Heart left ventricle (tissue), 16 donors: ENCODE measurements at regions not wholly inside any gene's neighbourhood (a gene's known extent, or its start where the extent isn't known, plus 50 kb on each side); places are given as distances from the start of the nearest gene placed in this dataset.

ENCODE experiments used
- ATAC-seq, 4 donors: fragments of 200-7000 bp; cut with Tn5 transposase; one replicate each; pipeline ENCODE4 v1.9.1; 2020 to 2022; ENCODE audit warnings: moderate library complexity in 4 of 4, mild to moderate bottlenecking in 3 of 4, moderate number of reproducible peaks in 1 of 4
- DNase-seq, 5 donors: peaks; one replicate each; pipeline ENCODE4 v3.0.0-alpha.2; 2020
- H3K27ac ChIP-seq, 12 donors: fragments of 200-600 bp; sonication (generic) in 4 of 12; one replicate each; pipeline versions ENCODE4 v1.5.0 to v1.8.0; 2016 to 2022; ENCODE audit warnings: mild to moderate bottlenecking in 2 of 12
- H3K27me3 ChIP-seq, 9 donors: fragments of 200-600 bp; sonication (generic) in 2 of 9; one replicate each; pipeline versions ENCODE4 v1.5.1 to v1.8.0; 2016 to 2022; ENCODE audit warnings: mild to moderate bottlenecking in 3 of 9
- H3K36me3 ChIP-seq, 9 donors: fragments of 200-600 bp; sonication (generic) in 2 of 9; one replicate each; pipeline versions ENCODE4 v1.5.0 to v1.8.0; 2018 to 2022; ENCODE audit warnings: mild to moderate bottlenecking in 2 of 9
- H3K4me1 ChIP-seq, 12 donors: fragments of 200-600 bp; sonication (generic) in 4 of 12; one replicate each; pipeline versions ENCODE4 v1.5.0 to v1.8.0; 2016 to 2022; ENCODE audit warnings: mild to moderate bottlenecking in 3 of 12
- H3K4me3 ChIP-seq, 12 donors: fragments of 200-600 bp; sonication (generic) in 4 of 12; one replicate each; pipeline versions ENCODE4 v1.5.0 to v1.8.0; 2017 to 2022; ENCODE audit warnings: mild to moderate bottlenecking in 9 of 12, moderate library complexity in 4 of 12
- H3K9me3 ChIP-seq, 12 donors: fragments of 200-600 bp; sonication (generic) in 4 of 12; one replicate each; pipeline versions ENCODE4 v1.5.0 to v1.8.0; 2016 to 2022; ENCODE audit warnings: mild to moderate bottlenecking in 1 of 12
- CTCF ChIP-seq, 12 donors: fragments of 200-600 bp; sonication (generic) in 4 of 12; IDR thresholded peaks; one replicate each; pipeline versions ENCODE4 v1.5.0 to v1.8.0; 2018 to 2022; ENCODE audit warnings: antibody characterized with exemption in 12 of 12, mild to moderate bottlenecking in 5 of 12
- POLR2A ChIP-seq, 2 donors: fragments of 450-650 bp; IDR thresholded peaks; one replicate each; pipeline ENCODE4 v1.6.1; 2017; ENCODE audit warnings: antibody characterized with exemption in 2 of 2, mild to moderate bottlenecking in 2 of 2, moderate library complexity in 2 of 2
- WGBS, 4 donors: extraction: QIAGEN DNeasy Blood & Tissue Kit in 2 of 4; methylation state at CpG; one replicate each; pipeline versions ENCODE4 v1.1.5 to v1.1.7; 2013 to 2018; 5-methylcytosine and 5-hydroxymethylcytosine counted together
- intact Hi-C, 10 donors: fragments of 100-400 bp; cut with DNase I; formaldehyde crosslinking; loops; one replicate each; pipeline versions ENCODE4 v1.11.1 to v1.14.2; 2022
- donor health status: ischemic (EF 13 %, LVEDD 7.1; RV severe dilation, severe dysfunction).
- donor health status: healthy with polysubstance abuse.
- donor health status: DM: no; HTN: yes; CAD: no.
- donor health status: DM: no; HTN: no; CAD: no.
- donor health status: ischemic (EF 25% LVEDD 6.9; RV normal size, moderate dysfunction).
- donor health status: ischemic (EF 25% LVEDD 5.7; RV mildly dilated, moderate dysfunction).
- donor health status: healthy.
- donor health status: DM: yes; HTN: yes; CAD: no.
- donor health status: ischemic (EF 35%, LVEDD 5.7; RV mildly dilated, moderate dysfunction).
- donor health status: nonischemic (EF 11% LVEDD 7.7; RV severe dilation, severe dysfunction).
- donor health status: DM: yes; HTN: yes; CAD: no.
- donor health status: PGD.
- donor health status: ischemic (EF 29% LVEDD 5.4; RV normal size, mild dysfunction).
- donor health status: nonischemic (EF 23%, LVEDD 6.1; RV moderate dilation, normal function).

- Histone ChIP-seq H3K9me3 (no peaks in the 10 kb centered on the region), H3K27me3 (peaks cover 0 to 15% (median 0%) of the 10 kb centered on the region in 9 donors), H3K4me3 (no peak overlapping the region), H3K27ac (no peak overlapping the region), H3K4me1 (no peaks in the 10 kb centered on the region), H3K36me3 (no peaks in the 10 kb centered on the region)
- intact Hi-C loops: no loop called here
- ATAC-seq (no peak), DNase-seq (no peak)
- 60 to 76% (median 66%) methylated on average over 2 of the region's 2 CpGs for WGBS, 4 donors
- no peak for TF ChIP-seq CTCF (IDR thresholded peaks at IDR 0.05)
- no peak for TF ChIP-seq POLR2A (IDR thresholded peaks at IDR 0.05)
Observed at GRCh38 chr1:17967623-17968255, 139.9 kb upstream of the IGSF21 start.

DNA sequence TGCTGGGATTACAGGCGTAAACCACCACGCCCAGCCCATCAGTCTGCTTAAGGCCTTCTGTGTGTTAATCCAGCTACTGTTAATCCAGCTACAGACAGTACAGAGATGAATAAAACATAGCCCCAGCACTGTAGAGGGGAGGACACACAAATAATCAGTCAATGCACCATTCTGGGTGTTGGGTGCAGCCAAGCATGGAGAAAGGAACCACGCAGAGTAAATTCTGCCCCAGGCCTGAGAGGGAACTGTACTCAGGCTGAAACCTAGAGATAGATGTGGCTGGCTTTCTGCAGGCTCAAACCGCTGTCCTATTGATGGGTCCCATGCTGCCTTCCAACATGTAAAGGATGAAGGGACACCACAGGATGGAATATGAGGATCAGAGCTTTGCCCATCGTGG, 136.8 kb upstream of the IGSF21 start:
- Histone ChIP-seq H3K36me3 (no peaks in the 10 kb centered on the region), H3K4me3 (no peak overlapping the region), H3K4me1 (no peaks in the 10 kb centered on the region), H3K27me3 (peaks cover 0 to 36% (median 0%) of the 10 kb centered on the region in 9 donors), H3K27ac (no peak overlapping the region), H3K9me3 (no peaks in the 10 kb centered on the region)
- ATAC-seq (no peak), DNase-seq (no peak)
- TF ChIP-seq POLR2A (IDR thresholded peaks at IDR 0.05): no peak
- no peak for TF ChIP-seq CTCF (IDR thresholded peaks at IDR 0.05)
- 79 to 90% (median 86%) methylated on average over 5 of the region's 5 CpGs for WGBS, 4 donors
- intact Hi-C loops: no loop called here

GRCh38 chr1:17973694-17974093, 133.9 kb upstream of the IGSF21 start:
- H3K4me3 ChIP-seq: no peak overlapping the region
- no peaks in the 10 kb centered on the region for H3K4me1 ChIP-seq
- WGBS, 4 donors: 58 to 68% (median 61%) methylated on average over 8 of the region's 8 CpGs
- TF ChIP-seq POLR2A (IDR thresholded peaks at IDR 0.05) (no peak), CTCF (IDR thresholded peaks at IDR 0.05) (no peak)
- peaks cover 0 to 36% (median 0%) of the 10 kb centered on the region in 9 donors for H3K27me3 ChIP-seq
- DNase-seq: no peak
- H3K27ac ChIP-seq: no peak overlapping the region
- no peak for ATAC-seq
- intact Hi-C loops: no loop called here
- no peaks in the 10 kb centered on the region for H3K9me3 ChIP-seq
- H3K36me3 ChIP-seq: no peaks in the 10 kb centered on the region

DNA sequence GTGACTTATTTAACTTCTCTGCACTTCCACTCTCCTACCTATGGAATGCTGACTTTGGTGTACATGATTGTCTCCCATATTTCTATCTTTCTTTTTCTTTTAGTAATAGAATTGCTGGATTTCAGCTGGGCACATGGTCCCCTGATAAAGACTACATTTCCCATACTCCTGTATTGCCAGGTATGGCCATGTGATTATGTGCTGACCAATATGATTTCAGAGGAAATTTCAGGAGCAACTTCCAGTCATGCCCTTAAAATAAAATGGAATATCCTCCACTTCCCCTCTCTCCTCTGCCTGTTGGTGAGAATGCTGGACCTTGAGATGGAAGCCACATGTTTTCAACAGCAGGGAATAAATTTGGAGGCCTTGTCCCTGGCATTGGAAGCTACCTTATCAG, 130.7 kb upstream of the IGSF21 start:
- H3K9me3 ChIP-seq: no peaks in the 10 kb centered on the region
- no peaks in the 10 kb centered on the region for H3K36me3 ChIP-seq
- DNase-seq: no peak
- no peak for TF ChIP-seq CTCF (IDR thresholded peaks at IDR 0.05)
- H3K27ac ChIP-seq: no peak overlapping the region
- H3K4me3 ChIP-seq: no peak overlapping the region
- ATAC-seq: no peak
- no peaks in the 10 kb centered on the region for H3K4me1 ChIP-seq
- intact Hi-C loops: no loop called here
- peaks cover 0 to 45% (median 0%) of the 10 kb centered on the region in 9 donors for H3K27me3 ChIP-seq
